ENCODE measurements at regions not wholly inside any gene's neighbourhood (a gene's known extent, or its start where the extent isn't known, plus 50 kb on each side); places are given as distances from the start of the nearest gene placed in this dataset.

DNA sequence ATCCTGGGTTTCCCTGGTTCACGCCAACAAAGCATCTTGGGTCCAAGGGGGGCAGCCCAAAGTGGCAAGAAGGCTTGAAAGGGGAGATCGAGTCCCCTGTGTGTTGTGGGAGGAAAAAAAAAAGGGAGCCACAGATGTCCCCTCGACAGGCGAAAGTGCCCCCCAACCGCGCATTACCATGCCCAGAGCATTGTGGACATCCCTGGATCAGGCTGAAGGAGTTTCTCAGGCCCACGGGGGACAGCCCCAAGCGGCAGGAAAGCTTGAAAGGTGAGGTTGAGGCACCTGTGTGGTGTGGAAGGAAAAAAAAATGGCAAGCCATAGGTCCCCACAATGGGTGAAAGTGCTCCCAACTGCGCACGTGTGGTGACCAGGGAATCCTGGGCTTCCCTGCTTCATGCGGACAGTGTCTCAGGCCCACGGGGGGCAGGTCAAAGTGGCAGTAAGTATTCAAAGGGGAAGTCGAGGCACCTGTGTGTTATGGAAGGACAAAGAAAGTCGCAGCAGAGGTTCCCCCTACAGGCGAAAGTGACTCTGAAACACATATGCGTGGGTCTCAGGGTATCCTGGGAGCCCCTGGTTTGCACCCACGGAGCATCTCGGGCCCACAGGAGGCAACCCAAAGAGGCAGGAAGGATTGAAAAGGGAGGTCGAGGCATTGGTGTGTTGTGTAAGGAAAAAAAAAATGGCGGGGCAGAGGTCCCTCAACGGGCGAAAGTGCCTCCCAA, 580.1 kb downstream of the ALG10 start:
- no peak for DNase-seq
- Histone ChIP-seq H3K4me3 (ENCODE audit: low read depth, low read length) (no peak overlapping the region), H3K27me3 (ENCODE audit: insufficient read depth, low read depth, severe bottlenecking) (peaks cover 77% of the 10 kb centered on the region), H3K36me3 (no peaks in the 10 kb centered on the region), H3K9me3 (ENCODE audit: severe bottlenecking) (no peaks in the 10 kb centered on the region), H3K27ac (no peak overlapping the region)
- no peak for TF ChIP-seq CTCF (IDR thresholded peaks at IDR 0.05; ENCODE audit: low read depth, low read length)

GRCh38 chr12:34603382-34604035, 581.2 kb downstream of the ALG10 start:
- Histone ChIP-seq H3K36me3 (no peaks in the 10 kb centered on the region), H3K27me3 (ENCODE audit: insufficient read depth, low read depth, severe bottlenecking) (peaks cover 71% of the 10 kb centered on the region), H3K9me3 (ENCODE audit: severe bottlenecking) (no peaks in the 10 kb centered on the region), H3K4me3 (ENCODE audit: low read depth, low read length) (no peak overlapping the region), H3K27ac (no peak overlapping the region)
- DNase-seq = no peak
- no peak for TF ChIP-seq CTCF (IDR thresholded peaks at IDR 0.05; ENCODE audit: low read depth, low read length)

GRCh38 chr12:34604227-34604626, 581.9 kb downstream of the ALG10 start:
- no peak overlapping the region for H3K4me3 ChIP-seq (ENCODE audit: low read depth, low read length)
- TF ChIP-seq CTCF (IDR thresholded peaks at IDR 0.05; ENCODE audit: low read depth, low read length) = no peak
- no peak overlapping the region for H3K27ac ChIP-seq
- H3K9me3 ChIP-seq (ENCODE audit: severe bottlenecking) = no peaks in the 10 kb centered on the region
- no peak for DNase-seq
- peaks cover 66% of the 10 kb centered on the region for H3K27me3 ChIP-seq (ENCODE audit: insufficient read depth, low read depth, severe bottlenecking)
- H3K36me3 ChIP-seq = no peaks in the 10 kb centered on the region

GRCh38 chr12:34604631-34605509, 582.6 kb downstream of the ALG10 start:
- peaks cover 66% of the 10 kb centered on the region for H3K27me3 ChIP-seq (ENCODE audit: insufficient read depth, low read depth, severe bottlenecking)
- no peak for DNase-seq
- no peaks in the 10 kb centered on the region for H3K9me3 ChIP-seq (ENCODE audit: severe bottlenecking)
- no peak overlapping the region for H3K27ac ChIP-seq
- H3K36me3 ChIP-seq = no peaks in the 10 kb centered on the region
- no peak for TF ChIP-seq CTCF (IDR thresholded peaks at IDR 0.05; ENCODE audit: low read depth, low read length)
- H3K4me3 ChIP-seq (ENCODE audit: low read depth, low read length) = no peak overlapping the region

GRCh38 chr12:34605510-34605887, 583.2 kb downstream of the ALG10 start:
- Histone ChIP-seq H3K9me3 (ENCODE audit: severe bottlenecking) (no peaks in the 10 kb centered on the region), H3K27me3 (ENCODE audit: insufficient read depth, low read depth, severe bottlenecking) (peaks cover 63% of the 10 kb centered on the region), H3K4me3 (ENCODE audit: low read depth, low read length) (no peak overlapping the region), H3K36me3 (no peaks in the 10 kb centered on the region), H3K27ac (no peak overlapping the region)
- no peak for TF ChIP-seq CTCF (IDR thresholded peaks at IDR 0.05; ENCODE audit: low read depth, low read length)
- DNase-seq = no peak
